ENCODE measurements at regions not wholly inside any gene's neighbourhood (a gene's known extent, or its start where the extent isn't known, plus 50 kb on each side); places are given as distances from the start of the nearest gene placed in this dataset.
"Not testable (repeated sequence)": the region's sequence is repeated elsewhere in the genome, so short reads cannot be mapped to it uniquely, and the experiment has no call there.

- Histone ChIP-seq H3K36me3 (no peaks in the 10 kb centered on the region), H3K27ac (no peak overlapping the region), H3K27me3 (no peaks in the 10 kb centered on the region), H3K4me3 (no peak overlapping the region), H3K4me1 (ENCODE audit: low read depth) (peaks cover 6% of the 10 kb centered on the region), H3K9me3 (ENCODE audit: low read depth) (no peaks in the 10 kb centered on the region)
- no peak for TF ChIP-seq CTCF (IDR thresholded peaks at IDR 0.05; ENCODE audit: low read depth, low read length)
- no peak for DNase-seq (ENCODE audit: low read depth in 1 of 2, low spot score in 1 of 2)
Measured at GRCh38 chr16:86887416-86887815, 309.1 kb downstream of the FOXL1 start.

GRCh38 chr16:86888231-86889053, 310.1 kb downstream of the FOXL1 start:
- H3K27ac ChIP-seq: no peak overlapping the region
- DNase-seq (ENCODE audit: low read depth in 1 of 2, low spot score in 1 of 2): no peak
- peaks cover 12% of the 10 kb centered on the region for H3K4me1 ChIP-seq (ENCODE audit: low read depth)
- H3K36me3 ChIP-seq: no peaks in the 10 kb centered on the region
- H3K4me3 ChIP-seq: no peak overlapping the region
- no peaks in the 10 kb centered on the region for H3K27me3 ChIP-seq
- TF ChIP-seq CTCF (IDR thresholded peaks at IDR 0.05; ENCODE audit: low read depth, low read length): no peak
- no peaks in the 10 kb centered on the region for H3K9me3 ChIP-seq (ENCODE audit: low read depth)

- H3K4me3 ChIP-seq; H3K4me1 ChIP-seq (ENCODE audit: low read depth): not testable (repeated sequence)
Measured at GRCh38 chr16:86889054-86889366, 310.7 kb downstream of the FOXL1 start.

GRCh38 chr16:86889974-86890373, 311.6 kb downstream of the FOXL1 start:
- Histone ChIP-seq H3K27ac (no peak overlapping the region), H3K9me3 (ENCODE audit: low read depth) (no peaks in the 10 kb centered on the region), H3K4me3 (no peak overlapping the region), H3K4me1 (ENCODE audit: low read depth) (peaks cover 9% of the 10 kb centered on the region), H3K36me3 (no peaks in the 10 kb centered on the region), H3K27me3 (no peaks in the 10 kb centered on the region)
- no peak for TF ChIP-seq CTCF (IDR thresholded peaks at IDR 0.05; ENCODE audit: low read depth, low read length)
- no peak for DNase-seq (ENCODE audit: low read depth in 1 of 2, low spot score in 1 of 2)

More at GRCh38 chr16:86889054-86889366, 310.7 kb downstream of the FOXL1 start:
- DNase-seq (ENCODE audit: low read depth in 1 of 2, low spot score in 1 of 2); H3K9me3 ChIP-seq (ENCODE audit: low read depth); H3K27ac ChIP-seq; H3K27me3 ChIP-seq; H3K36me3 ChIP-seq: not testable (repeated sequence)

GRCh38 chr16:86891121-86891520, 312.8 kb downstream of the FOXL1 start:
- H3K4me3 ChIP-seq: no peak overlapping the region
- H3K27me3 ChIP-seq: no peaks in the 10 kb centered on the region
- no peaks in the 10 kb centered on the region for H3K36me3 ChIP-seq
- H3K27ac ChIP-seq: no peak overlapping the region
- no peak for TF ChIP-seq CTCF (IDR thresholded peaks at IDR 0.05; ENCODE audit: low read depth, low read length)
- no peak for DNase-seq (ENCODE audit: low read depth in 1 of 2, low spot score in 1 of 2)
- H3K4me1 ChIP-seq (ENCODE audit: low read depth): peaks cover 13% of the 10 kb centered on the region
- H3K9me3 ChIP-seq (ENCODE audit: low read depth): no peaks in the 10 kb centered on the region

- Histone ChIP-seq H3K27ac (no peak overlapping the region), H3K4me3 (no peak overlapping the region), H3K4me1 (ENCODE audit: low read depth) (peaks cover 13% of the 10 kb centered on the region), H3K36me3 (no peaks in the 10 kb centered on the region), H3K9me3 (ENCODE audit: low read depth) (no peaks in the 10 kb centered on the region), H3K27me3 (no peaks in the 10 kb centered on the region)
- no peak for TF ChIP-seq CTCF (IDR thresholded peaks at IDR 0.05; ENCODE audit: low read depth, low read length)
- no peak for DNase-seq (ENCODE audit: low read depth in 1 of 2, low spot score in 1 of 2)
Measured at GRCh38 chr16:86891631-86892030, 313.3 kb downstream of the FOXL1 start.

All from cardiac muscle cell (in vitro differentiated cells and primary cell).